ENCODE measurements at regions not wholly inside any gene's neighbourhood (a gene's known extent, or its start where the extent isn't known, plus 50 kb on each side); places are given as distances from the start of the nearest gene placed in this dataset.
"Not testable (repeated sequence)": the region's sequence is repeated elsewhere in the genome, so short reads cannot be mapped to it uniquely, and the experiment has no call there.

DNA sequence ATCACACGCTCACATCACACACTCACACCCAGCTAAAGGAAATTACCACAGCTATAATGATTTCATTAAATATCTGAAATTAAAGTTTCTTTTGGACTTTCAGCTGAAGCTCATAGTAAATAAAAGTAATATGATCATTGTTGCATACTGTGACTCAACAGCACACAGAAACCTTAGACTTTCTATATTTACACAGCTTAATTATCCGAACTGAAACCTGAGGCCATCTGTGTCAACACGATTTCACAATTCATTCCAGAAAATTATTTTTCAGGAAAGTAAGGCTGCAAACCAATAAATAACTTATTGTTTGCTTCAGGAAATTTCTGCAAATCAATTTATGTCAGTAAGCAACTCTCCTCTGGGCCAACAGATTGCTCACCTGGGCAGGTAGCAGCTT is 1352.2 kb upstream of the CDH18 start:
- H3K4me1 ChIP-seq (ENCODE audit: control insufficient read depth, insufficient read depth, low read length); H3K27ac ChIP-seq (ENCODE audit: extremely low read depth, low read depth, low read length); H3K4me3 ChIP-seq (ENCODE audit: low read depth, low read length); H3K9me3 ChIP-seq (ENCODE audit: control insufficient read depth, insufficient read depth, low read depth, low read length); H3K36me3 ChIP-seq (ENCODE audit: control insufficient read depth in 2 of 2, insufficient read depth in 1 of 2, low read length in 2 of 2); CTCF ChIA-PET; POLR2A ChIA-PET: not testable (repeated sequence)

DNA sequence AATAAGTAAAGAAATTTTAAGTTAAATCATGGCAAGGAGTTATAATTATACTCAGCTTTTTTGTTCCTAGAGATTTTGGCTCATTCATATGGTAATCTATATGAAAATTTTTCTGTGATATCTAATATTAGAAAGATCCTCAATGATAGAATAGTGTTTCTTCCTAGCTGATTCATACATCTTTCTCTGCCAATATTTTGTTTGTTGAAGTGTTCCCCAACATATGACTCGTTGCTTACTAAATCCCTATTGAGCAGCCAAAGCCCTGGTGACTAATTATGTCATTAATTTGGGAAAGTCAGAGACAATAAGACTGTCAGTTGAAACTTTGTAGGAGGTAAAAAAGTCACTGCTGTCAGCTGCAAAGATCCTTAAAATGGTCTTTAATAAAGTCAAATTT is 1348.5 kb upstream of the CDH18 start:
- POLR2A ChIA-PET; H3K4me3 ChIP-seq (ENCODE audit: low read depth, low read length); H3K4me1 ChIP-seq (ENCODE audit: control insufficient read depth, insufficient read depth, low read length); H3K36me3 ChIP-seq (ENCODE audit: control insufficient read depth in 2 of 2, insufficient read depth in 1 of 2, low read length in 2 of 2); H3K27ac ChIP-seq (ENCODE audit: extremely low read depth, low read depth, low read length); CTCF ChIA-PET; H3K9me3 ChIP-seq (ENCODE audit: control insufficient read depth, insufficient read depth, low read depth, low read length): not testable (repeated sequence)

DNA sequence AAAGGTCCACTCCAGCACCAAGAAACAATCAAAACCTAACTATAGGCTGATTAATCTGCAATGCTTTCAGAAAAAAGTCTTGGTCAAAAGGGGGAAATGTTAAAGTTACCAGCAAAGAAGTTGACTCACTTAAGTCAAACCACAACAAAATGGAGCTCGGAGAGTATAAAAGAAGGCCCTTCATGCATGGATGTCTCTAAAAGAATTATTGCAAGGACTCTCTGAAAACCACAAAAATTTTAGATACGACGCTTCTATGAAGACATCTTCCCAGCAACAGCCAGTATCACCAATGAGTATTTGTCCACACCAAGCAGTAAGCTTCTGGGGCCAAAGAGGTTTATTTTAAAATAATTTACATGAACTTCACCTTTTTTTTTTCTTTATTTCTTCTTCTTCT is 1327.4 kb upstream of the CDH18 start:
- H3K36me3 ChIP-seq (ENCODE audit: control insufficient read depth in 2 of 2, insufficient read depth in 1 of 2, low read length in 2 of 2); H3K27ac ChIP-seq (ENCODE audit: extremely low read depth, low read depth, low read length); H3K9me3 ChIP-seq (ENCODE audit: control insufficient read depth, insufficient read depth, low read depth, low read length); CTCF ChIA-PET; H3K4me3 ChIP-seq (ENCODE audit: low read depth, low read length); H3K4me1 ChIP-seq (ENCODE audit: control insufficient read depth, insufficient read depth, low read length); POLR2A ChIA-PET: not testable (repeated sequence)

DNA sequence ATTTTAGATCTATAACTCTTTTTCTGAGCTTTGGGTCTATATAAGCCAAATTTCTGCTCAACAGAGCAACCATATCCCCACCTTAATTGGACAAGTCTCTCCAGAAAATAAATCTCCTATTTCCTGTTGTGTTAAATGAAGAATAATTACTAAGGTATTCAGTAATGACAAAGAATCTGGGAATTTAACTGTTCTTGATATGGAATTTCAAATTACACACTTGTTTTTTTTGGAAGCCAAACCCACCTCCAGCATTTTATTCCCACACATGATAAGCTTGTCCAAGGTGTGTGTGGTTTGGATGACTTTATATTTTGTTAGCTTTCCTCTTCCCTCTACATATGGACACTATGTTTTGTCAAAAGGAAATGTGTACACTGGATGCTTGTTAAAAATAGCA is 1313.2 kb upstream of the CDH18 start:
- H3K9me3 ChIP-seq (ENCODE audit: control insufficient read depth, insufficient read depth, low read depth, low read length); H3K36me3 ChIP-seq (ENCODE audit: control insufficient read depth in 2 of 2, insufficient read depth in 1 of 2, low read length in 2 of 2); H3K27ac ChIP-seq (ENCODE audit: extremely low read depth, low read depth, low read length); POLR2A ChIA-PET; H3K4me3 ChIP-seq (ENCODE audit: low read depth, low read length); CTCF ChIA-PET; H3K4me1 ChIP-seq (ENCODE audit: control insufficient read depth, insufficient read depth, low read length): not testable (repeated sequence)

DNA sequence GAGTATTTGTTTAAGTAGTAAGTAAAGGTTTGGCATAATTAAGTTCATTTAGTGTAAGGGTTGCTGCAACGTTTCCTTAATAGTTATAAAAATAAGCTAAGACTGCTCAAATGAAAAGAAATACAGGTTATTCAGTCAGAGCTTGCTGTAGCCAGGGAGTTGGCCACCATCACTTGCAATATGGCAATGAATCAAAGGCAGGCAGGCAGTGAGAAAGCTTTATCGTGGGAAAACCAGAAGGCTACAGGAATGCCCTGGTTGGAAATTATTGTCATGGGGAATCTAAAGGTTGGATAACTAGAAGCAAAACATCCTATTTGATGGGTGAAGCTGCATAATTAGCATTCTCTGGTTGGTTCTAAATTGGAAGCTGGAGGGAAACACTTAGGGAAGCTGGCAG is 1286.4 kb upstream of the CDH18 start:
- POLR2A ChIA-PET; H3K4me3 ChIP-seq (ENCODE audit: low read depth, low read length); H3K4me1 ChIP-seq (ENCODE audit: control insufficient read depth, insufficient read depth, low read length); CTCF ChIA-PET; H3K27ac ChIP-seq (ENCODE audit: extremely low read depth, low read depth, low read length); H3K36me3 ChIP-seq (ENCODE audit: control insufficient read depth in 2 of 2, insufficient read depth in 1 of 2, low read length in 2 of 2); H3K9me3 ChIP-seq (ENCODE audit: control insufficient read depth, insufficient read depth, low read depth, low read length): not testable (repeated sequence)

DNA sequence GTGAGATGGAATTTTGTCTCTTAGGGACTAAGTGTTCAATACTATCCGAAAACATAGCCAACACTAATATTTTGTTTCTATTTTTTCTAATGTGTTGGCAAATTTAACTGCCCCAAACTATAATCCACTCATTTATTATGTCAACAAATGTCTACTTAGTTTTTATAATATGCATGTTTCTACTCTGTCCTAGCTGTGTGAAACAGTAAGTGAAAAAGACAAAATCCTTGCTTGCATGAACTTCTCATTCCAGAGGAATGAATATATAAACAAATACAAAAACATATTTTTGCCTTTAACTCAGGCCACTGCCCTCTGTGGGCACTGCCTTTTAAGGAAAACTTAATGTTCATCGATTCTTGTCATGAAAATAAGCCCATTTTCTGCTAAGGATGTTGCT is 1275.4 kb upstream of the CDH18 start:
- ChIA-PET CTCF (no interaction called here), POLR2A (no interaction called here)
- H3K4me1 ChIP-seq (ENCODE audit: control insufficient read depth, insufficient read depth, low read length) = no peaks in the 10 kb centered on the region

DNA sequence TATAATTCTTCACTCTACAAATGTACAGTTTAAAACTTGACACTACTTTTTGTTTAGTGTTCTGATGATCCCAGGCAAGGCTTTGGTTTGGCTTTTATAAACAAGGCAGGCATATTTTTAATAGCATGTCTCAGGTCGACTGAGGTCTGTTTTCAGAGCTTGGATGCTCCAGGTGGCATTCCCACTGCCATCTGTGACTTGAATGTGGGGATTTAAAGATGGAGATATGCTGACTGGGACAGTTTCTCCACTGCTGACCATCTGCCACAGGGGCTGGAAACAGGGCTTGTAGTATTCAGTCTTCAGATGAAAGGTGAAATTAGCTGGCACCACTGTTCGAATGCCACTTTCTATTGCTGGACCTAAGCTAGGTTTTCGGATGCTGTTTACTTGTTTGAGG is 1266.2 kb upstream of the CDH18 start:
- CTCF ChIA-PET = interaction anchor here (0.6 kb wide), 1 partner anchor 16 kb away, joined by 3 read pairs; no protein-coding TSS in a partner anchor
- POLR2A ChIA-PET = no interaction called here
- H3K9me3 ChIP-seq (ENCODE audit: control insufficient read depth, insufficient read depth, low read depth, low read length) = no peaks in the 10 kb centered on the region

More for the DNA sequence above, 1275.4 kb upstream of the CDH18 start:
- no peak overlapping the region for H3K4me3 ChIP-seq (ENCODE audit: low read depth, low read length)
- TF ChIP-seq ZNF394 (tag by site-specific recombination; IDR thresholded peaks at IDR 0.05; ENCODE audit: borderline replicate concordance) (no peak), ZNF426 (tag by site-specific recombination; IDR thresholded peaks at IDR 0.05) (no peak), PRDM1 (tag by site-specific recombination; IDR thresholded peaks at IDR 0.05) (no peak), ZNF311 (tag by site-specific recombination; IDR thresholded peaks at IDR 0.05; ENCODE audit: borderline replicate concordance) (no peak), HOXD13 (CRISPR knock-in tag; IDR thresholded peaks at IDR 0.05; ENCODE audit: borderline replicate concordance) (no peak), ZNF221 (tag by site-specific recombination; IDR thresholded peaks at IDR 0.05; ENCODE audit: borderline replicate concordance) (no peak), IKZF3 (tag by site-specific recombination; IDR thresholded peaks at IDR 0.05) (no peak), ZNF792 (tag by site-specific recombination; IDR thresholded peaks at IDR 0.05) (no peak), ZNF112 (tag by site-specific recombination; IDR thresholded peaks at IDR 0.05) (no peak), ZNF24 (tag by site-specific recombination; IDR thresholded peaks at IDR 0.05) (no peak), ZNF777 (tag by site-specific recombination; IDR thresholded peaks at IDR 0.05; ENCODE audit: borderline replicate concordance) (no peak), ZNF664 (tag by site-specific recombination; IDR thresholded peaks at IDR 0.05) (no peak)
- no peaks in the 10 kb centered on the region for H3K36me3 ChIP-seq (ENCODE audit: control insufficient read depth in 2 of 2, insufficient read depth in 1 of 2, low read length in 2 of 2)
- no peaks in the 10 kb centered on the region; the same call in 1 of the 2 replicates for H3K9me3 ChIP-seq (ENCODE audit: control insufficient read depth, insufficient read depth, low read depth, low read length)
- no peak overlapping the region for H3K27ac ChIP-seq (ENCODE audit: extremely low read depth, low read depth, low read length)

More for the DNA sequence above, 1266.2 kb upstream of the CDH18 start:
- TF ChIP-seq YY2 (tag by site-specific recombination; IDR thresholded peaks at IDR 0.05) = no peak
- TF ChIP-seq, protein P1, sequence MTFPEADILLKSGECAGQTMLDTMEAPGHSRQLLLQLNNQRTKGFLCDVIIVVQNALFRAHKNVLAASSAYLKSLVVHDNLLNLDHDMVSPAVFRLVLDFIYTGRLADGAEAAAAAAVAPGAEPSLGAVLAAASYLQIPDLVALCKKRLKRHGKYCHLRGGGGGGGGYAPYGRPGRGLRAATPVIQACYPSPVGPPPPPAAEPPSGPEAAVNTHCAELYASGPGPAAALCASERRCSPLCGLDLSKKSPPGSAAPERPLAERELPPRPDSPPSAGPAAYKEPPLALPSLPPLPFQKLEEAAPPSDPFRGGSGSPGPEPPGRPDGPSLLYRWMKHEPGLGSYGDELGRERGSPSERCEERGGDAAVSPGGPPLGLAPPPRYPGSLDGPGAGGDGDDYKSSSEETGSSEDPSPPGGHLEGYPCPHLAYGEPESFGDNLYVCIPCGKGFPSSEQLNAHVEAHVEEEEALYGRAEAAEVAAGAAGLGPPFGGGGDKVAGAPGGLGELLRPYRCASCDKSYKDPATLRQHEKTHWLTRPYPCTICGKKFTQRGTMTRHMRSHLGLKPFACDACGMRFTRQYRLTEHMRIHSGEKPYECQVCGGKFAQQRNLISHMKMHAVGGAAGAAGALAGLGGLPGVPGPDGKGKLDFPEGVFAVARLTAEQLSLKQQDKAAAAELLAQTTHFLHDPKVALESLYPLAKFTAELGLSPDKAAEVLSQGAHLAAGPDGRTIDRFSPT (tag by site-specific recombination; IDR thresholded peaks at IDR 0.05) = no peak
- TF ChIP-seq, protein P2, sequence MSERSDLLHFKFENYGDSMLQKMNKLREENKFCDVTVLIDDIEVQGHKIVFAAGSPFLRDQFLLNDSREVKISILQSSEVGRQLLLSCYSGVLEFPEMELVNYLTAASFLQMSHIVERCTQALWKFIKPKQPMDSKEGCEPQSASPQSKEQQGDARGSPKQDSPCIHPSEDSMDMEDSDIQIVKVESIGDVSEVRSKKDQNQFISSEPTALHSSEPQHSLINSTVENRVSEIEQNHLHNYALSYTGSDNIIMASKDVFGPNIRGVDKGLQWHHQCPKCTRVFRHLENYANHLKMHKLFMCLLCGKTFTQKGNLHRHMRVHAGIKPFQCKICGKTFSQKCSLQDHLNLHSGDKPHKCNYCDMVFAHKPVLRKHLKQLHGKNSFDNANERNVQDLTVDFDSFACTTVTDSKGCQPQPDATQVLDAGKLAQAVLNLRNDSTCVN (tag by site-specific recombination; optimal IDR thresholded peaks at IDR 0.05) = no peak
- TF ChIP-seq ZFHX2 (tag by site-specific recombination; conservative IDR thresholded peaks at IDR 0.05) = no peak
- TF ChIP-seq, protein P3, sequence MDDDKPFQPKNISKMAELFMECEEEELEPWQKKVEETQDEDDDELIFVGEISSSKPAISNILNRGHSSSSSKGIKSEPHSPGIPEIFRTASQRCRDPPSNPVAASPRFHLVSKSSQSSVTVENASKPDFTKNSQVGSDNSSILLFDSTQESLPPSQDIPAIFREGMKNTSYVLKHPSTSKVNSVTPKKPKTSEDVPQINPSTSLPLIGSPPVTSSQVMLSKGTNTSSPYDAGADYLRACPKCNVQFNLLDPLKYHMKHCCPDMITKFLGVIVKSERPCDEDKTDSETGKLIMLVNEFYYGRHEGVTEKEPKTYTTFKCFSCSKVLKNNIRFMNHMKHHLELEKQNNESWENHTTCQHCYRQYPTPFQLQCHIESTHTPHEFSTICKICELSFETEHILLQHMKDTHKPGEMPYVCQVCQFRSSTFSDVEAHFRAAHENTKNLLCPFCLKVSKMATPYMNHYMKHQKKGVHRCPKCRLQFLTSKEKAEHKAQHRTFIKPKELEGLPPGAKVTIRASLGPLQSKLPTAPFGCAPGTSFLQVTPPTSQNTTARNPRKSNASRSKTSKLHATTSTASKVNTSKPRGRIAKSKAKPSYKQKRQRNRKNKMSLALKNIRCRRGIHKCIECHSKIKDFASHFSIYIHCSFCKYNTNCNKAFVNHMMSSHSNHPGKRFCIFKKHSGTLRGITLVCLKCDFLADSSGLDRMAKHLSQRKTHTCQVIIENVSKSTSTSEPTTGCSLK (tag by site-specific recombination; IDR thresholded peaks at IDR 0.05) = no peak
- TF ChIP-seq ZNF248 (tag by site-specific recombination; IDR thresholded peaks at IDR 0.05) = no peak
- TF ChIP-seq ZNF133 (tag by site-specific recombination; IDR thresholded peaks at IDR 0.05) = no peak
- TF ChIP-seq KLF16 (tag by site-specific recombination; IDR thresholded peaks at IDR 0.05) = no peak
- TF ChIP-seq ZNF473 (tag by site-specific recombination; IDR thresholded peaks at IDR 0.05) = no peak
- Histone ChIP-seq H3K4me3 (ENCODE audit: low read depth, low read length) (no peak overlapping the region), H3K27ac (ENCODE audit: extremely low read depth, low read depth, low read length) (no peak overlapping the region), H3K4me1 (ENCODE audit: control insufficient read depth, insufficient read depth, low read length) (no peaks in the 10 kb centered on the region), H3K36me3 (ENCODE audit: control insufficient read depth in 2 of 2, insufficient read depth in 1 of 2, low read length in 2 of 2) (no peaks in the 10 kb centered on the region)
